T-helper 1 cell treated with Interleukin-12 subunit alpha and Interleukin-12 subunit beta and Interleukin-4 antibody, amounts not matched to agents 30 μg/mL and 1 μg/mL, for 36 hours (primary cell): ENCODE measurements at regions not wholly inside any gene's neighbourhood (a gene's known extent, or its start where the extent isn't known, plus 50 kb on each side); places are given as distances from the start of the nearest gene placed in this dataset.
A peak's percentile ranks its signal among the peaks of the same experiment; 100 is the strongest.

Experiments
- H3K27ac Mint-ChIP-seq: one replicate; pipeline ENCODE4 v1.8.0; 2021; ENCODE audit warnings: mild to moderate bottlenecking, mixed read lengths
- H3K27me3 Mint-ChIP-seq: one replicate; pipeline ENCODE4 v1.8.0; 2021; ENCODE audit warnings: low read depth, mixed read lengths
- H3K36me3 Mint-ChIP-seq: one replicate; pipeline ENCODE4 v1.8.0; 2021; ENCODE audit warnings: low read depth, mixed read lengths
- H3K4me1 Mint-ChIP-seq: one replicate; pipeline ENCODE4 v1.8.0; 2021; ENCODE audit warnings: low read depth, mixed read lengths
- H3K4me3 Mint-ChIP-seq: one replicate; pipeline ENCODE4 v1.8.0; 2021; ENCODE audit warnings: mild to moderate bottlenecking, moderate library complexity, mixed read lengths
- H3K9me3 Mint-ChIP-seq: one replicate; pipeline ENCODE4 v1.8.0; 2021; ENCODE audit warnings: mixed read lengths

DNA sequence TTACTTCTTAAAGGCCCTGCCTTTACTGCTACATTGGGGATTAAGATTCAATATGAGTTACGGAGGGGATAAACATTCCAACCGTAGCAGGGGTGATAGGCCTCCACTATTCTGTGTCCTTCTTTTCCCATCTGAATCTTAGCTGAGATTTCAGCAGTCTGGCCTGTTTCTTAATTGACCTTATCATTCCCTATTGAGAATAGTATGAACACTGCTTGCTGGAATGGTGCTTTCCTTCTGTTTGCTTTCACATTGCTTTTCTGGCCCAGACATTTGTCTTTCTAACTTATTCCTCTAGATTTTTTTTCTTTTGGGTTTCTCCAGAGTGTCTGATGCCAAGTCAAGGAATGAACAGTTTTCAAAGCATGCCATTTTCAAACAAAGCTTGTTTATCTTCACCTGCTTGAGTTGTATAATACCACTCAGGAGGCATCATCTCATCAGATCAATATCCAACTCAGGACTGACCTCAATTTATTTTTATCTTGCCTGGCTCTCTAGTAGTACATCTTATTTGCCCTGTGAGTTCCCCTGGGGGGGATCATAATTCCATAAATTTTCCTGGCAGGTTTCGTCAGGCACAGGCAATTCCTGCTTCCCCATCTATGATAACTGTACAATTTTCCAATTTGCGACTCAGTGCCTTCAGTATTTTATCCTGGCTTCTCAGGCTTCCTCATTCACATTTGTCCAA lies 161.1 kb upstream of the STT3B start:
- Mint-ChIP-seq H3K9me3 (peaks cover 14% of the 10 kb centered on the region), H3K4me3 (no peak overlapping the region), H3K4me1 (peaks cover 12% of the 10 kb centered on the region), H3K27ac (no peak overlapping the region), H3K36me3 (peaks cover 3% of the 10 kb centered on the region), H3K27me3 (no peaks in the 10 kb centered on the region)

DNA sequence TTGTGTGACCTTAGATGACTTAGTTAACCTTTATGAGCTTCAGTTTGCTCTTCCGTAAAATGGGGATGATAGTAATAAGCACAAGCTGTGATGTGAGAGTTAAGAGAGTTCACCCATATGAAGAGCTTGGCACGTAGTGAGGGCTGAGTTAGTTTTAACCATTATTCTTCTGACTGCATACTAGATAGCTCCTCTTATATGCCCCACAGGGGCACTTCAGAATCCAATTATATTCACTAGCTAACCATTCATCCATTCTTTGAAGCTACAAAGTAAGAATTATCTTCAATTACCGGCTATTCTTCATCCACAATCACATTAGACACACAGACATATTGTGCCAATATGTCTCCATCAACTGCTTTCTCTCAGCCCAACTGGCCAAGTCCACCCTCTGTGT lies 159.0 kb upstream of the STT3B start:
- peaks cover 20% of the 10 kb centered on the region for H3K4me1 Mint-ChIP-seq
- H3K4me3 Mint-ChIP-seq: no peak overlapping the region
- peaks cover 5% of the 10 kb centered on the region for H3K36me3 Mint-ChIP-seq

DNA sequence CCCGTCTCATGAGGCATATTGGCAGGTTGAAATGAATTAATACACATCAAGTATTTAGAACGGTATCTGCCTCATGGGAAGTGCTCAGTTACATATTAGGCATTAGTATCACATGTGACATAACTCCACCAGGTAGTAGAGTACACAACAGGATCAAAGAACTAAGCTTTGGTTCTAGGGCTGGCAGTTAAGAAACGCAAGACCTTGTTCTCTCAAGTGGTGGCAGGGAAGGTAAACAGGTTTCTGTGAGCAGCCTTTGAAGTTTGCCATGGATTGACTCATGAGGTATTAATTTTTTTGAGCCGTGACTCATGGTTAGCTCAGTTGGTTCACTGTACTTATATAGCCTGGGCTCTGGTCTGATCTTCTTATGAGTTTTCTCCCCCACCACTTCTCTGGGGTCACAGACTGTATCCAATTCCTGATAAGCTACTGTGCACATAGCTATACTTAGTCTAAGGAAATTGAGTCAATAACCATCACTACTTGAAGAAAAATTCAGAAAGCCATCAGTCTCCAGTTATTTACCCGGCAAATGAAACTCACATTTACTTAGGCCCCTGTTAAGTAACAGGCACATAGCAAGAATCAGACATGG lies 155.6 kb upstream of the STT3B start:
- Mint-ChIP-seq H3K27me3 (peaks cover 3% of the 10 kb centered on the region), H3K9me3 (peaks cover 14% of the 10 kb centered on the region), H3K27ac (no peak overlapping the region), H3K36me3 (peaks cover 2% of the 10 kb centered on the region), H3K4me3 (no peak overlapping the region), H3K4me1 (peaks cover 9% of the 10 kb centered on the region)

More for the DNA sequence above, 159.0 kb upstream of the STT3B start:
- Mint-ChIP-seq H3K27ac (no peak overlapping the region), H3K9me3 (peaks cover 14% of the 10 kb centered on the region), H3K27me3 (peaks cover 3% of the 10 kb centered on the region)

DNA sequence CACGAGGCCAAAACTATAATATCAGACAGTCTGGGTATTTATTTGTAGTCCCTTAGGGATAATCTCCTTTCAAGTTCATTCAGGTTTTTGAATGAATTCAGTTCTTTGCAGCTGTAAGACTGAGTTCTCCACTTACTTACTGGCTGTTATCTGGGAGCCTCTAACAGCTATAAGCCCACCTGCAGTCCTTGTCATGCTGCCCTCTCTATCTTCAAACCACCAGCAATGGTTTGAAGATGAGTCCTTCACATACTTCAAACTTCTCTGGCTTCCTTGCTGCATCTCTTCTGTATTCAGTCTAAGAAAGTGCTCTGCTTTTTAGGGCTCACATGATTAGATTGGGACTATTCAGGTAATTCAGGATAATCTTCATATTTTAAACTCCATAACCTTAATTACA lies 154.5 kb upstream of the STT3B start:
- H3K36me3 Mint-ChIP-seq: peaks cover 2% of the 10 kb centered on the region
- peaks cover 9% of the 10 kb centered on the region for H3K4me1 Mint-ChIP-seq
- H3K27ac Mint-ChIP-seq: no peak overlapping the region
- H3K9me3 Mint-ChIP-seq: peaks cover 14% of the 10 kb centered on the region
- peaks cover 3% of the 10 kb centered on the region for H3K27me3 Mint-ChIP-seq
- no peak overlapping the region for H3K4me3 Mint-ChIP-seq

DNA sequence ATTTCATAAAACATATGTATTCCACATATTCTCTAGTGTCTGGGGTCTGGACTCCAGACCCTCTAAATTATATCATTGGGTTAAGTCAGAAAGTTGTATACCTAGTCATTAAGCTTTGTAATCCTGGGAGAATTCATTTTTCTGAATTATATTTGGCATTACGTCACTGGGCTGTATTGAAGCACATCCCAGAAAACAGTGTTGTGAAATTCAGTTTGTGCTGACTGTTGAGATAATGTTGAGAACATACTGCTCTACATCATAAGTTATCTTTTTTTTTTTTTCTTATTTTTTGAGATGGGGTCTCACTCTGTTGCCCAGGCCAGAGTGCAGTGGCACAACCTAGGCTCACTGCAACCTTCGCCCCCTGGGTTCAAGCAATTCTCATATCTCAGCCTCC lies 153.1 kb upstream of the STT3B start:
- H3K36me3 Mint-ChIP-seq: peaks cover 2% of the 10 kb centered on the region
- no peak overlapping the region for H3K27ac Mint-ChIP-seq
- no peak overlapping the region for H3K4me3 Mint-ChIP-seq
- peaks cover 3% of the 10 kb centered on the region for H3K27me3 Mint-ChIP-seq
- H3K9me3 Mint-ChIP-seq: peaks cover 8% of the 10 kb centered on the region
- peaks cover 9% of the 10 kb centered on the region for H3K4me1 Mint-ChIP-seq

DNA sequence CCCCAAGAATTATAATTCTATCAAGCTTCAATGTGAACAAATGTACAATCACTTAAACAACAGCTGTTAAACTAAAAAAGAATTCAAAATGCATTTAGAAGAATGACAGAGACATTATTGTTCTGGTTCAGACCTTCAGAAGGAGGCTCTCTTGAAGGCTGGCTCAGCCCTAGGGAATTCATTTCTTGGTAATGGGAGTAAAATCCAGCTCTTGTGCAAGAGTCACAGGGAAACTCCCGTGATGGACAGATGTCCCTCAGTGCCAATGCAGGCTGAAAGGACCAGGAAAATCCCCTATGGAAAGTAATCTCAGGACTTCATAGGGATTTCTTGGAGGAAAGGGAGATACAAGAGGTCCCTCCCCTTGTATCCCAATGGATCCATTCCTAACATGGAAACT lies 149.9 kb upstream of the STT3B start:
- peaks cover 28% of the 10 kb centered on the region for H3K9me3 Mint-ChIP-seq
- H3K4me3 Mint-ChIP-seq: no peak overlapping the region
- H3K4me1 Mint-ChIP-seq: no peaks in the 10 kb centered on the region
- no peaks in the 10 kb centered on the region for H3K27me3 Mint-ChIP-seq
- H3K27ac Mint-ChIP-seq: no peak overlapping the region
- H3K36me3 Mint-ChIP-seq: no peaks in the 10 kb centered on the region

DNA sequence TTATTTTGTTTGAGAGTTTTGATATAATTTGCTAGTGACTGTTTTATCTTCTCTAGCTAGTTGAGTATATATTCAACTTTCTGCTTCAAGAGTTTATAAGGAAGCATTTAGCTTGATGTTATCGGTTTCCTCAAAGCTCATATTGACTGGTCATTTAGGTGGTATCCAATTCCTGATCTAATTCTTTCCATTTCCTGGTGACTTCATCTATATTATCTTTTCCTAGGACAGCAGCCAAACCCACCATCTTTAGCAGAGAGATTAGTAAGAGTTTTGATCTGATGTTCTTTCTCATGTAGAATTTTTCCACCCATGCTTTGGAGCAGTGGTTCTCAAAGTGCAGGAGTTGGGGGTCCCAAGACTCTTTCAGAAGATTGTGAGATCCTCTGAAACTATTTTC lies 148.6 kb upstream of the STT3B start:
- Mint-ChIP-seq H3K4me3 (no peak overlapping the region), H3K36me3 (no peaks in the 10 kb centered on the region), H3K9me3 (peaks cover 28% of the 10 kb centered on the region), H3K4me1 (no peaks in the 10 kb centered on the region), H3K27ac (no peak overlapping the region), H3K27me3 (no peaks in the 10 kb centered on the region)

DNA sequence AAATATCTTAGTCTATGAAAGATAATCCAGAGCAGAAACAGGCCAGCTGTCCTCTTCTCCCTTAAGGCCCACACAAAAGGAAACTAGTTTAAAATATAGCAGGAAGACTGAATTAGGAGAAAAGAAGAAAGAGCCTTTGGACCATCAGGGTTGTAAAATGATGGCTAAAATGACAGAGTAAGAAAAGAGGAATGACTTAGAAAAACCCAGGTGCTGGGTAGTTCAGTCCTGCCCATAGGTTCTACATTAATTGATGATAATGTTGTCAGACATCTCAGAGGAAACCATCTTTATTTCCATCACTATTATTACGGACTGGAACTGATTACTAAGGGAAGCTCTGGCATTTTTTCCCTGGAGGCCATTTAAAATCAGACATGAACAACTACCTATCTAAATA lies 142.8 kb upstream of the STT3B start:
- H3K4me1 Mint-ChIP-seq: peaks cover 10% of the 10 kb centered on the region
- H3K4me3 Mint-ChIP-seq: no peak overlapping the region
- H3K27ac Mint-ChIP-seq: no peak overlapping the region
- H3K36me3 Mint-ChIP-seq: peaks cover 1% of the 10 kb centered on the region
- peaks cover 20% of the 10 kb centered on the region for H3K9me3 Mint-ChIP-seq
- no peaks in the 10 kb centered on the region for H3K27me3 Mint-ChIP-seq

DNA sequence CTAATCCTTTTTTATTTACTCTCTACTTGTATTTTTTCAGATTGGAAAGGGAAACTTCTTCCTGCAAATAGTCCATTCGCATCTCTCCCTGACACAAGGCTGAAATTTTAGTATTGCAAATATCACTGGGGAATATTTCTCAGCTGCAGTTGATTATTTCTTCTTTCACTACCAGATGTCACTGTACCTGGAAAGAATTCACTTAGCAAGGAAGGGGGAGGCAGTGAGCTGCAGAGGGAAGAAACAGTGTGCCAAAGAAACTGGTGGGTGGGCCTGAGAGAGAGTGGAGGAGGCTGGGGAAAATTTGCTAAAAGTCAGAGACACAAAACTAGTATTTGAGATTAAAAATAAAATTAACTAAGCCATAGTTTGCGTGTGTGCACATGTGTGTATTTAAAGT lies 142.3 kb upstream of the STT3B start:
- Mint-ChIP-seq H3K27me3 (no peaks in the 10 kb centered on the region), H3K4me1 (peaks cover 10% of the 10 kb centered on the region), H3K27ac (no peak overlapping the region), H3K9me3 (peaks cover 20% of the 10 kb centered on the region), H3K4me3 (no peak overlapping the region), H3K36me3 (peaks cover 1% of the 10 kb centered on the region)

DNA sequence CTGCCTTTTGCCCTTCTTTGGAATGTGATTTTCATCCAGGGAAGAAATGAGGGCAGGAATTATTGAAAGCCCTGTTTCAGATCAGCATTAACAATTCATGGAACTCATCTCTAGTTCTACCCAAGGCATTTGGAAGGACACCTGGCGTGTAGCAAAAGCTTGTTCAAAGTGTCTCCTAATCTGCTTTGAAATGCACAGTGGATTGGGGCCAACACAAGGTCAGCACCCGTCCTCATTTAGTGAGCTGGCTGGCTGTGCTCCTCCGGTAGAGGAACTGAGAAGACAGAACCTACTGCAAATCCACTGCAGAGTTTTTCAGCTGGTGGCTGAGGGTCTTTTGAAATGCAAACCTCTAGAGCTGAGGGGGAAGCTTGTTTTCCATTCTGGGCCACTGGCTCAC lies 141.6 kb upstream of the STT3B start:
- H3K9me3 Mint-ChIP-seq: peaks cover 16% of the 10 kb centered on the region
- H3K27me3 Mint-ChIP-seq: no peaks in the 10 kb centered on the region
- H3K27ac Mint-ChIP-seq: no peak overlapping the region
- peaks cover 1% of the 10 kb centered on the region for H3K36me3 Mint-ChIP-seq
- peaks cover 10% of the 10 kb centered on the region for H3K4me1 Mint-ChIP-seq
- H3K4me3 Mint-ChIP-seq: no peak overlapping the region

DNA sequence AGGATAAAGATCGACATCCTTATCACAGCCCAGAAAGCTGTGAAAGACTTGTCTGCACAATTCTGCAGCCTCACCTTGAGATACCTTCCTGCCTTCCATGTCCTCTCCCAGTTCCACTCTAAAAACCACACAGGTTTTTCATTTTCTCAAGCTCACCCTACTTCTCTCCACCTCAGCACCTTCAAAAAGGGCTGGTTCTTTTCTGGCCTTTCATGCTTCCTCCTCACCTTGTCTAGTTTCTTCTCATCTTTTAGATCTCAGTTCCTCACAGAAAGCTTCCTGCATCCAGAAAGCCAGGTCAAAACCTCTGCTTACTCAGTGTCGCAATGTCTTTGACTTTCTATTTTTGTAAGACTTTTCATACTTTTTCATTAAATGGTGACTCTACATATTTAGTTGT lies 140.2 kb upstream of the STT3B start:
- H3K36me3 Mint-ChIP-seq: peaks cover 1% of the 10 kb centered on the region
- H3K27me3 Mint-ChIP-seq: no peaks in the 10 kb centered on the region
- no peak overlapping the region for H3K4me3 Mint-ChIP-seq
- H3K27ac Mint-ChIP-seq: no peak overlapping the region
- peaks cover 2% of the 10 kb centered on the region for H3K9me3 Mint-ChIP-seq
- peaks cover 10% of the 10 kb centered on the region for H3K4me1 Mint-ChIP-seq

DNA sequence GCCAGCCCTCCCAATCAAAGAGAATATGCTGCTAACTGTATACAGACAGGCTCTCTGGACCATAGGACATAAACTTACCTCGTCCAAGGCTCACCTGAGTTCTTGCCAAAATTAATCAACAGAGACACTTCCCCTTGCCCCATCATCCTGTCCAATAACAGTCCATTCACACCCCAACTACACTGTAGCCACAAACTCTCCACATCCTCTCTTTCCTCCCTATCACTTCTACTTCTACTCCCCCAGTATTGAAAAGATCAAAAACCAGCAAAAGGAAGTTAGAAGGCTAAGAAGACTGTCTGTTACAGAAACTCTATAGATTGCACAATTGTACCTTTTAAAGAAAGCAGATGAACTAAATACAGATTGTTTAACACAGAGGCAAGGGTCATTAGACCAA lies 133.5 kb upstream of the STT3B start:
- no peak overlapping the region for H3K4me3 Mint-ChIP-seq
- peaks cover 13% of the 10 kb centered on the region for H3K9me3 Mint-ChIP-seq
- peak overlapping the region; percentile 28 for H3K27ac Mint-ChIP-seq
- H3K36me3 Mint-ChIP-seq: peaks cover 4% of the 10 kb centered on the region
- peaks cover 3% of the 10 kb centered on the region for H3K27me3 Mint-ChIP-seq
- H3K4me1 Mint-ChIP-seq: peaks cover 16% of the 10 kb centered on the region

DNA sequence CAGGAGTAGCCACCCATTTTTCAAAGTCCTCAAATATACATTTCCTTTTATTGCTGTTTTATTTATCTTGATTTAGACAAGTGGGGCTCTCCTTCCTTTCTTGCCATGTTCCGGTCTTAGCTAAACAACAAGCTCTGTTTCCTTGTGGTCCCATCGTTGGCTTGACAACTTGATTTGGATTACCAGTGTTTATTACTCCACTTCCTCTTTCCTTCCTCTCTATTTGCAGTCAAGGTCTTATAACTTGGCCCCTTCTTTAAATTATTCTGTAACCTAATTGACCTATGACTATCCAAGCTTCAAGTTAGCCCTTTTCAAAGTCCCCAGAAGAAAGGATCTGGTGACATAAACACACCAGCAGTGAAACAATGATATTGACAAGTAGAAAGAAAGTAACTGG lies 130.6 kb upstream of the STT3B start:
- peaks cover 3% of the 10 kb centered on the region for H3K27me3 Mint-ChIP-seq
- H3K9me3 Mint-ChIP-seq: peaks cover 13% of the 10 kb centered on the region
- H3K36me3 Mint-ChIP-seq: peaks cover 4% of the 10 kb centered on the region
- H3K27ac Mint-ChIP-seq: no peak overlapping the region
- H3K4me3 Mint-ChIP-seq: no peak overlapping the region
- H3K4me1 Mint-ChIP-seq: peaks cover 18% of the 10 kb centered on the region

DNA sequence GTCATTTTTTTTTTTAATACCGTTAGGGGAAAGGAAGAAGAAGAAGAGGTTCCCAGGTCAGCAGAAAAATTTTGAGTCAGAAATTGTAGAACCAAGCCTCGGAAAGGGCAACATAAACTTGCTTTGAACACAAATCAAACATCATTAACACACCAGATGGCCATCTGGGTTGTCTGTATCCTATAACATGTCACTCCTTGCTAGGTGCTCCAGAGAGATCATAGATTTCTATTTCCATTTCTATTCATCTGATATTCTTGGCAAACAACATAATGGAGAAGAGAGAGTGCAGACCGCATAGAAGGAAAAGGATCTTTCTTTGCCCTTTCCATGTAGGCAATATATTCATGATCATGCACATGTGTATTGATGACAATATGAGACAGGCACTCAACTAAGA lies 129.5 kb upstream of the STT3B start:
- H3K9me3 Mint-ChIP-seq: peaks cover 13% of the 10 kb centered on the region
- peaks cover 4% of the 10 kb centered on the region for H3K36me3 Mint-ChIP-seq
- H3K4me1 Mint-ChIP-seq: peaks cover 18% of the 10 kb centered on the region
- H3K27me3 Mint-ChIP-seq: peaks cover 3% of the 10 kb centered on the region
- no peak overlapping the region for H3K4me3 Mint-ChIP-seq
- no peak overlapping the region for H3K27ac Mint-ChIP-seq

DNA sequence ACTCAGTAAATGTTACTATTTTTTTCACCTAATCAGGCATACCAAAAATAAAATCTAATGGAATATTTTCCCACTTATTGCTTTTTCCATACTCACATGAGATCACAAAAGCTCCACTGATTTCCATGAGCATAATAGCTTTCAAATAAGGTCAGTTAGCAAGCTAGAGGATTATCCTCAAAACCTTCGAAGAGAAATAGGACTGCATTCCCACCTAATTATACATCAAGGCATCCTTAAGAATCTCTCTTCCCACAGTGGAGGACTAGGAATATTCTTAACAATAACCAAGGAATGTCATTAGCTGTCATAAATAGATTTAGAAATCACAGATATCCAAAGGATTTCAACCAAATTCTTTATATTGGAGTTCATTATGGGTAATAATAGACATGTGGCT lies 127.9 kb upstream of the STT3B start:
- Mint-ChIP-seq H3K27me3 (peaks cover 3% of the 10 kb centered on the region), H3K9me3 (peaks cover 13% of the 10 kb centered on the region), H3K36me3 (peaks cover 4% of the 10 kb centered on the region), H3K27ac (no peak overlapping the region), H3K4me1 (peaks cover 7% of the 10 kb centered on the region), H3K4me3 (no peak overlapping the region)
